ENCODE measurements at regions not wholly inside any gene's neighbourhood (a gene's known extent, or its start where the extent isn't known, plus 50 kb on each side); places are given as distances from the start of the nearest gene placed in this dataset.

GRCh38 chr1:30129421-30130055 is 593.8 kb downstream of the MATN1 start:
- Histone ChIP-seq H3K9me3 (ENCODE audit: control insufficient read depth, low read depth, low read length) (no peaks in the 10 kb centered on the region), H2AFZ (ENCODE audit: control insufficient read depth, low read length) (no peak overlapping the region), H3K9ac (ENCODE audit: control insufficient read depth, extremely low read depth, insufficient read depth, low read length) (no peak overlapping the region), H4K20me1 (ENCODE audit: control insufficient read depth, extremely low read depth, insufficient read depth, low read length) (no peaks in the 10 kb centered on the region), H3K27me3 (ENCODE audit: control insufficient read depth, extremely low read depth, insufficient read depth, low read length) (no peaks in the 10 kb centered on the region), H3K4me3 (ENCODE audit: control insufficient read depth in 2 of 3, extremely low read depth in 1 of 3, insufficient read depth in 2 of 3, low read depth in 1 of 3, low read length in 3 of 3) (no peak overlapping the region), H3K4me2 (ENCODE audit: control insufficient read depth, extremely low read depth, insufficient read depth, low read depth, low read length) (no peak overlapping the region), H3K27ac (ENCODE audit: control insufficient read depth, insufficient read depth, low read length) (no peak overlapping the region), H3K4me1 (ENCODE audit: control insufficient read depth, extremely low read depth, insufficient read depth, low read length) (no peaks in the 10 kb centered on the region), H3K9me1 (ENCODE audit: control insufficient read depth, extremely low read depth, insufficient read depth, low read length) (no peaks in the 10 kb centered on the region), H3K79me2 (ENCODE audit: control insufficient read depth, insufficient read depth, low read length) (no peaks in the 10 kb centered on the region), H3K36me3 (ENCODE audit: control insufficient read depth in 2 of 2, extremely low read depth in 1 of 2, insufficient read depth in 2 of 2, low read length in 2 of 2) (no peaks in the 10 kb centered on the region)
- no peak for FAIRE-seq
- TF ChIP-seq, protein P1, sequence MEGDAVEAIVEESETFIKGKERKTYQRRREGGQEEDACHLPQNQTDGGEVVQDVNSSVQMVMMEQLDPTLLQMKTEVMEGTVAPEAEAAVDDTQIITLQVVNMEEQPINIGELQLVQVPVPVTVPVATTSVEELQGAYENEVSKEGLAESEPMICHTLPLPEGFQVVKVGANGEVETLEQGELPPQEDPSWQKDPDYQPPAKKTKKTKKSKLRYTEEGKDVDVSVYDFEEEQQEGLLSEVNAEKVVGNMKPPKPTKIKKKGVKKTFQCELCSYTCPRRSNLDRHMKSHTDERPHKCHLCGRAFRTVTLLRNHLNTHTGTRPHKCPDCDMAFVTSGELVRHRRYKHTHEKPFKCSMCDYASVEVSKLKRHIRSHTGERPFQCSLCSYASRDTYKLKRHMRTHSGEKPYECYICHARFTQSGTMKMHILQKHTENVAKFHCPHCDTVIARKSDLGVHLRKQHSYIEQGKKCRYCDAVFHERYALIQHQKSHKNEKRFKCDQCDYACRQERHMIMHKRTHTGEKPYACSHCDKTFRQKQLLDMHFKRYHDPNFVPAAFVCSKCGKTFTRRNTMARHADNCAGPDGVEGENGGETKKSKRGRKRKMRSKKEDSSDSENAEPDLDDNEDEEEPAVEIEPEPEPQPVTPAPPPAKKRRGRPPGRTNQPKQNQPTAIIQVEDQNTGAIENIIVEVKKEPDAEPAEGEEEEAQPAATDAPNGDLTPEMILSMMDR (optimal IDR thresholded peaks at IDR 0.05 in 1 of 3, IDR thresholded peaks at IDR 0.05 in 1 of 3, conservative IDR thresholded peaks at IDR 0.05 in 1 of 3; ENCODE audit: extremely low read depth in 1 of 3, insufficient read depth in 2 of 3, low read length in 3 of 3): no peak
- TF ChIP-seq EZH2 (IDR thresholded peaks at IDR 0.05; ENCODE audit: low read length): no peak
- no peak for DNase-seq (ENCODE audit: low read depth, low spot score)
- dilution Hi-C loops (cut with MboI; ENCODE audit: extremely low pct_ligation_motif_present, low sequenced_read_pairs): no loop called here

GRCh38 chr1:30129001-30129408 is 594.4 kb downstream of the MATN1 start:
- H3K27ac ChIP-seq (ENCODE audit: control insufficient read depth, insufficient read depth, low read length): no peak overlapping the region
- no peaks in the 10 kb centered on the region for H3K36me3 ChIP-seq (ENCODE audit: control insufficient read depth in 2 of 2, extremely low read depth in 1 of 2, insufficient read depth in 2 of 2, low read length in 2 of 2)
- no peaks in the 10 kb centered on the region for H3K9me3 ChIP-seq (ENCODE audit: control insufficient read depth, low read depth, low read length)
- no peak overlapping the region for H2AFZ ChIP-seq (ENCODE audit: control insufficient read depth, low read length)
- FAIRE-seq: no peak
- H3K79me2 ChIP-seq (ENCODE audit: control insufficient read depth, insufficient read depth, low read length): no peaks in the 10 kb centered on the region
- H3K9me1 ChIP-seq (ENCODE audit: control insufficient read depth, extremely low read depth, insufficient read depth, low read length): no peaks in the 10 kb centered on the region
- no peaks in the 10 kb centered on the region for H3K4me1 ChIP-seq (ENCODE audit: control insufficient read depth, extremely low read depth, insufficient read depth, low read length)
- H3K27me3 ChIP-seq (ENCODE audit: control insufficient read depth, extremely low read depth, insufficient read depth, low read length): no peaks in the 10 kb centered on the region
- no peak overlapping the region for H3K4me3 ChIP-seq (ENCODE audit: control insufficient read depth in 2 of 3, extremely low read depth in 1 of 3, insufficient read depth in 2 of 3, low read depth in 1 of 3, low read length in 3 of 3)
- dilution Hi-C loops (cut with MboI; ENCODE audit: extremely low pct_ligation_motif_present, low sequenced_read_pairs): no loop called here
- TF ChIP-seq, protein P1 (optimal IDR thresholded peaks at IDR 0.05 in 1 of 3, IDR thresholded peaks at IDR 0.05 in 1 of 3, conservative IDR thresholded peaks at IDR 0.05 in 1 of 3; ENCODE audit: extremely low read depth in 1 of 3, insufficient read depth in 2 of 3, low read length in 3 of 3): no peak
- no peak for TF ChIP-seq EZH2 (IDR thresholded peaks at IDR 0.05; ENCODE audit: low read length)
- no peaks in the 10 kb centered on the region for H4K20me1 ChIP-seq (ENCODE audit: control insufficient read depth, extremely low read depth, insufficient read depth, low read length)
- no peak for DNase-seq (ENCODE audit: low read depth, low spot score)
- H3K4me2 ChIP-seq (ENCODE audit: control insufficient read depth, extremely low read depth, insufficient read depth, low read depth, low read length): no peak overlapping the region
- no peak overlapping the region for H3K9ac ChIP-seq (ENCODE audit: control insufficient read depth, extremely low read depth, insufficient read depth, low read length)

Data from keratinocyte (primary cell).